ENCODE measurements at regions not wholly inside any gene's neighbourhood (a gene's known extent, or its start where the extent isn't known, plus 50 kb on each side); places are given as distances from the start of the nearest gene placed in this dataset.

DNA sequence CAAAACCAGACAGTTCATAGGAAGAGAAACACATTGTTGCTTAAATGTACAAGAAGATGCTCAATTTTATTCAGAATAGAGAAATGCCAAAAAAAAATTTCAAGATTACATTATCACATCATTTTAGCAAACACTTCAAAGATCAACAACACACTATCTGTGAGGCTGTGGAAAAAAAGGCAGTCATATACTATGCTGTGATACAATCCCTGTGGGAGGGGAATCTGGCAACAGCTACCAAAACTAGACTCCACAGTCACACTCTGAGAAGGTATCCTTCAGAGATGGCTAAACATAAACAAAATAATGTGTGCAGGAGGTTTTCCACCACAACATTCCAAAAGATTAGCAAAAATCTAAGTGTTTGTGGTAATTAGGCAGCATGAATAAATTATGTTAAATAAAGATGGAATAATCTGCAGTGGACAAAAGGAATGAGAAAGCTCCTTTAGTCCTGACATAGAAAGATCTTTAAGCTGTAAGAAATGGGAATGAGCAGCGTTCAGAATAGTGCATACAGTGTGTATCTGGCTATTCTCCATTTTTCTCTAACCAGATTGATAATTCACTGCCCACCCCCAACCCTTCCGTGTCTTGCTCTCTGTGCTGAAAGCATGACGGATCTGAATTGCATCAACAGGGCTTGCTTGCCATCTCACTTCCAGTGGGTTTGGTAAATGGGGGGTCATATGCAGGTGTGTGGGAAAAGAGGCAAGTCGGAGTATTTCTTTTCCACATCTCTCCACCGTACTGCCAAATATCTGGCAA is 329.6 kb downstream of the MBD2 start:
- no peak for TF ChIP-seq CTCF (conservative IDR thresholded peaks at IDR 0.05; ENCODE audit: low read depth, low read length)
- no peak for TF ChIP-seq POLR2A (IDR thresholded peaks at IDR 0.05; ENCODE audit: low read depth, low read length)
- TF ChIP-seq SMC3 (IDR thresholded peaks at IDR 0.05; ENCODE audit: low read depth, low read length): no peak
- no peak for TF ChIP-seq CEBPB (IDR thresholded peaks at IDR 0.05; ENCODE audit: low read depth, low read length)
- TF ChIP-seq BHLHE40 (IDR thresholded peaks at IDR 0.05; ENCODE audit: low read depth, low read length): no peak
- TF ChIP-seq RFX5 (IDR thresholded peaks at IDR 0.05; ENCODE audit: low read depth, low read length): no peak
- no peak for TF ChIP-seq MXI1 (IDR thresholded peaks at IDR 0.05; ENCODE audit: borderline replicate concordance, low read depth, low read length)
- TF ChIP-seq FOS (IDR thresholded peaks at IDR 0.05; ENCODE audit: low read depth, low read length): no peak
- TF ChIP-seq USF2 (IDR thresholded peaks at IDR 0.05; ENCODE audit: low read depth, low read length): no peak
- TF ChIP-seq MAZ (IDR thresholded peaks at IDR 0.05; ENCODE audit: borderline replicate concordance, low read depth, low read length): no peak
- no peak for TF ChIP-seq RAD21 (IDR thresholded peaks at IDR 0.05; ENCODE audit: low read length)

All from IMR-90 (cell line).